HFF-Myc (cell line): ENCODE measurements at regions not wholly inside any gene's neighbourhood (a gene's known extent, or its start where the extent isn't known, plus 50 kb on each side); places are given as distances from the start of the nearest gene placed in this dataset.

Experiments
- DNase-seq: peaks from one replicate; pipeline ENCODE4 v3.0.0-alpha.2; 2011; ENCODE audit warnings: low read depth; ENCODE audit errors: extremely low read depth
- H3K4me3 ChIP-seq: replicated peaks from 2 replicates; pipeline ENCODE4 v1.5.1; 2011; ENCODE audit warnings: low read depth, mild to moderate bottlenecking, control low read depth, low read length
- CTCF ChIP-seq: IDR thresholded peaks from 2 replicates; pipeline ENCODE4 v1.5.1; 2012; ENCODE audit warnings: mild to moderate bottlenecking, low read depth, low read length, control low read depth; ENCODE audit errors: missing control alignments

- no peak for TF ChIP-seq CTCF
- DNase-seq, result no peak
- H3K4me3 ChIP-seq, result no peak overlapping the region
These were observed 322.9 kb upstream of the CXADR start for GRCh38 chr21:17189963-17190362.

- no peak for DNase-seq
- no peak overlapping the region for H3K4me3 ChIP-seq
- TF ChIP-seq CTCF, result no peak
These were observed 321.4 kb upstream of the CXADR start for GRCh38 chr21:17191346-17191993.

GRCh38 chr21:17195351-17195750 lies 317.5 kb upstream of the CXADR start:
- no peak overlapping the region for H3K4me3 ChIP-seq
- TF ChIP-seq CTCF, result no peak
- no peak for DNase-seq

GRCh38 chr21:17195976-17196375 lies 316.9 kb upstream of the CXADR start:
- no peak overlapping the region for H3K4me3 ChIP-seq
- TF ChIP-seq CTCF, result no peak
- DNase-seq, result no peak

- no peak overlapping the region for H3K4me3 ChIP-seq
- no peak for TF ChIP-seq CTCF
- DNase-seq, result no peak
These were observed 316.2 kb upstream of the CXADR start for GRCh38 chr21:17196623-17197022.

GRCh38 chr21:17197996-17198395 lies 314.8 kb upstream of the CXADR start:
- DNase-seq, result no peak
- no peak overlapping the region for H3K4me3 ChIP-seq
- no peak for TF ChIP-seq CTCF

- no peak overlapping the region for H3K4me3 ChIP-seq
- TF ChIP-seq CTCF, result no peak
- DNase-seq, result no peak
These were observed 312.6 kb upstream of the CXADR start for GRCh38 chr21:17200250-17200649.
